ENCODE measurements at regions not wholly inside any gene's neighbourhood (a gene's known extent, or its start where the extent isn't known, plus 50 kb on each side); places are given as distances from the start of the nearest gene placed in this dataset.

GRCh38 chr6:19906171-19906570 lies 69.0 kb downstream of the ID4 start:
- Histone ChIP-seq H3K4me2 (ENCODE audit: low read depth, low read length) (no peak overlapping the region), H3K36me3 (ENCODE audit: control insufficient read depth, insufficient read depth, low read length) (no peaks in the 10 kb centered on the region), H3K4me3 (ENCODE audit: insufficient read depth, low read depth, low read length) (no peak overlapping the region), H4K20me1 (ENCODE audit: insufficient read depth, low read length) (no peaks in the 10 kb centered on the region), H2AFZ (replicated peaks; ENCODE audit: low read length, poor library complexity) (no peak overlapping the region), H4K8ac (ENCODE audit: low read depth in 2 of 2, low read length in 2 of 2) (no peak overlapping the region), H2AK5ac (ENCODE audit: low read depth, low read length) (no peak overlapping the region), H3K14ac (replicated peaks; ENCODE audit: low read depth, low read length) (no peak overlapping the region), H3K27me3 (ENCODE audit: control insufficient read depth, insufficient read depth, low read length) (no peaks in the 10 kb centered on the region), H2BK5ac (ENCODE audit: low read depth, low read length, poor library complexity, severe bottlenecking) (no peak overlapping the region), H4K91ac (ENCODE audit: insufficient read depth, low read depth, low read length) (no peak overlapping the region), H3K9me1 (ENCODE audit: insufficient read depth, low read length) (no peaks in the 10 kb centered on the region), H3K4ac (ENCODE audit: low read depth, low read length) (no peak overlapping the region), H3K27ac (ENCODE audit: insufficient read depth, low read length) (no peak overlapping the region), H3K4me1 (ENCODE audit: control insufficient read depth, insufficient read depth, low read length) (no peaks in the 10 kb centered on the region), H3K23ac (ENCODE audit: low read depth, low read length) (no peak overlapping the region), H3K18ac (ENCODE audit: low read depth, low read length) (no peak overlapping the region), H4K5ac (ENCODE audit: low read depth, low read length) (no peak overlapping the region), H3K79me1 (ENCODE audit: low read depth in 1 of 2, low read length in 2 of 2) (no peaks in the 10 kb centered on the region), H2BK20ac (ENCODE audit: low read depth, low read length) (no peak overlapping the region), H3K9ac (ENCODE audit: low read depth, low read length) (no peak overlapping the region), H3K56ac (ENCODE audit: extremely low read depth, insufficient read depth, low read length) (no peak overlapping the region), H2BK120ac (ENCODE audit: low read depth, low read length) (no peak overlapping the region), H2AK9ac (replicated peaks; ENCODE audit: low read depth, low read length, poor library complexity) (no peak overlapping the region), H3K9me3 (ENCODE audit: control insufficient read depth, insufficient read depth, low read length) (0 out of 2 replicates have a peak, but pooled peaks cover 2% of the 10 kb centered on the region), H2BK15ac (ENCODE audit: low read depth, low read length) (no peak overlapping the region)
- DNase-seq (no peak), ATAC-seq (ENCODE audit: low read depth) (no peak)
- TF ChIP-seq MAFK (IDR thresholded peaks at IDR 0.05; ENCODE audit: low read depth, low read length) = no peak
- TF ChIP-seq MAZ (IDR thresholded peaks at IDR 0.05; ENCODE audit: borderline replicate concordance, low read depth, low read length) = no peak
- TF ChIP-seq MXI1 (IDR thresholded peaks at IDR 0.05; ENCODE audit: borderline replicate concordance, low read depth, low read length) = no peak
- no peak for TF ChIP-seq CHD1 (IDR thresholded peaks at IDR 0.05; ENCODE audit: low read depth, low read length)
- no peak for TF ChIP-seq ELK1 (IDR thresholded peaks at IDR 0.05; ENCODE audit: borderline replicate concordance, low read depth, low read length)
- POLR2A ChIA-PET (ENCODE audit: unreplicated experiment) = no interaction called here
- CTCF ChIA-PET = no interaction called here
- BruUV-seq (replicated peaks) = no TSS peak
- dilution Hi-C loops (cut with HindIII; ENCODE audit: low sequenced_read_pairs, unreplicated experiment) (no loop called here), in situ Hi-C loops (cut with MboI; ENCODE audit: low sequenced_read_pairs) (no loop called here), intact Hi-C loops (cut with micrococcal nuclease) (no loop called here)
- WGBS, 2 experiments (ENCODE audit: extremely low coverage in 2 of 2, insufficient read length in 1 of 2) = no CpG with 5 or more reads among the region's 3 CpGs
